HG03575 (cell line): ENCODE measurements at regions not wholly inside any gene's neighbourhood (a gene's known extent, or its start where the extent isn't known, plus 50 kb on each side); places are given as distances from the start of the nearest gene placed in this dataset.
"Not testable (repeated sequence)": the region's sequence is repeated elsewhere in the genome, so short reads cannot be mapped to it uniquely, and the experiment has no call there.

ENCODE experiments used
- ATAC-seq: cut with Tn5 transposase; IDR thresholded peaks from one replicate; pipeline ENCODE4 v1.9.1; 2021; ENCODE audit not compliant: unreplicated experiment, insufficient number of reproducible peaks, low FRiP score; ENCODE audit errors: extremely low read depth

- no peak for ATAC-seq
Observed at GRCh38 chr20:48455651-48456365, 372.0 kb downstream of the PREX1 start.

- ATAC-seq, result no peak
Observed at GRCh38 chr20:48454671-48455490, 372.9 kb downstream of the PREX1 start.

DNA sequence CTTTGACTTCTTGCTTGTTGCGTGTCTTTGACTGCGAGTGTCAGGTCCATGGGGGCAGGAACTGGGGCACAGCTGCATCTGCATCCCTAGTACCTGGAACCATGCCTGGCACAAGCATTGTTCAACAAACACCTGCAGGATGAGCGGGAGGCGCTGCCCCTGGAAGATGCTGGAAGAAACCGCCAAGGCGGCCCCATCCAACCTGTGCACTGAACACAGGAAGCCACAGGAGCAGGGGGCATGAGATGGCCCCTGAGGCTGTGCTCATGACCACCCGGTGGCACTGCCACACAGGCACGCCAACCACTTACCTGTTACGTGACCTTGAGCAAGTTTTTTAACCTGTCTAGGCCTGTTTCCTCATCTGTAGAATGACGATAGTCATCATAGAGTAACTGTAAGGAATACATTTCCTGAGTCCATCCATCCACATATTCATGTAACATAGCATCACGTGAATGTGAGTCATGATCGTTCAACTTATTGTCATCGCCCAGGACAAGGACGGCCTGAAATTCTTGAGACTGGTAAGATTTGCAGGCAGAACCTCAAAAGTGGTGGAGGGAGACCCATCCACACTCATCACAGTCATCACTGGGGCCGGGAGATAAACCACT lies 374.2 kb downstream of the PREX1 start:
- no peak for ATAC-seq

GRCh38 chr20:48451401-48451800 lies 376.4 kb downstream of the PREX1 start:
- no peak for ATAC-seq

GRCh38 chr20:48448666-48449600 lies 378.9 kb downstream of the PREX1 start:
- no peak for ATAC-seq

GRCh38 chr20:48447456-48447855 lies 380.3 kb downstream of the PREX1 start:
- no peak for ATAC-seq

DNA sequence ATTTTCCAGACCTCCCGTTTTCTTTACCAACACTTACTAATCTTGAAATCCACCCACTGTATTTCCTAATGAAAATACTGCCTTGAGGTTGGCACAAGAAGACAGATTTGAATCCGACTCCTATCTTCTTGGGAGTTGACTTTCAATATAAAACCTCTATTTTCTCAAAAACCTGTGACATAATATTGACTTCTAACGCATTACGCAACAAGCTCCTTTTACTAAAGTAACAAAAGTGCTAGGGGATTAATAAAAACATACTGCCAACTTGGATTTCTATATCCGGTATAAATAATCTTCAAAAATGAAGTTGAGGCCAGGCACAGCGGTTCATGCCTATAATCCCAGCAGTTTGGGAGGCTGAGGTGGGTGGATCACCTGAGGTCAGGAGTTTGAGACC lies 382.0 kb downstream of the PREX1 start:
- ATAC-seq, result no peak

DNA sequence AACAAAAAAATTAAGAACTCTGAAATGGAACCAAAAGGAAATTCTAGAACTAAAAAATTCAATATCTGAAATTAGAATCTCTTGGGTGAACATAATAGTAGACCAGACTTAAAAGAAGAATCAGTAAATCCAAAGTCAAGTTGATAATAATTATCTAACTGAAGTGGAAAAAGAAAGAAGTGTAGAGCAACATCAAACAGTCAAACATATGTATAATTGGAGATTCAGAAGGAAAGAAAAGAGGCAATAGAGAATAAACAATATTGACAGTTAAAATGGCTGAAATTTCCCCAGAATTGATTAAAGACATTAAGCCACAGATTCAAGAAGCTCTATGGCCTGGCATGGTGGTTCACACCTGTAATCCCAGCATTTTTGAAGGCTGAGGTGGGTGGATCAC lies 383.6 kb downstream of the PREX1 start:
- no peak for ATAC-seq

GRCh38 chr20:48440916-48441315 lies 386.9 kb downstream of the PREX1 start:
- no peak for ATAC-seq

GRCh38 chr20:48440261-48440660 lies 387.5 kb downstream of the PREX1 start:
- ATAC-seq, result not testable (repeated sequence)

DNA sequence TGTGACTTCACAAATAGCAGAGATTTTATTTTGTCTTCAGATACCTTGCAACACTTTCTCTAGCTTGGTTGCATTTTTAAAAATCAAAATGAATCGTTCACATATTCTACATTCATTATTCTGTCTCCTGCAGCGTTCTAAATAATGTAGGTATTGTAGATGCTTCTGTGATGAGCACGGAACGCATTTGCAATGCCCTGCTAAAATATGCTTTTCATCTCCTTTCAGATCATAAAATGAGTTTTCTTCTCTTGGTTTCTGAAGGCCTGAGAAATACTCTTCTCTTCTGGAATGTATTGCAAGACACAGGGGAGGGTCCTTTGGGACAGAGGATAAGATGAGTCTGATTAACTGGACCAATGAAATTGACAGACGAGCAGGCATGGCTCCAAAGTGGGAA lies 390.7 kb downstream of the PREX1 start:
- no peak for ATAC-seq

DNA sequence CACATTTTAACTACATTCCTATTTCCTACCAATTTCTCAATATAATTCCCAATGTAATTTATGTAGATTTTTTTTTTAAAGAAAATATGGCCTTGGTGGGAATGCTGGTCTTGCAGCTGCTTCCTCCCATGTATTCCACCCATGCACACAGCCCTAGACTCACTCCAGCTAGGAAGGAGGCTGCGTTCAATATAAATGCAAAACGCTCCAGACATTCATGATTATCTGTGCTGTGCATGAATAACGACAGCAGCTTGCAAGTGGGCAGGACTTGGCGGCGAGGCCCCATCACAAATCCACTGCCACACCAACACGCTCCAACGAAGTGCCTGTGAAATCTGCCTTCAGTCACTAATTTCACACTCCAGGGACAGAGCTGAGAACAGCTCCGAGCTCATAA lies 391.2 kb downstream of the PREX1 start:
- not testable (repeated sequence) for ATAC-seq

- ATAC-seq, result no peak
Observed at GRCh38 chr20:48433178-48433577, 394.6 kb downstream of the PREX1 start.

GRCh38 chr20:48432494-48432832 lies 395.3 kb downstream of the PREX1 start:
- no peak for ATAC-seq

DNA sequence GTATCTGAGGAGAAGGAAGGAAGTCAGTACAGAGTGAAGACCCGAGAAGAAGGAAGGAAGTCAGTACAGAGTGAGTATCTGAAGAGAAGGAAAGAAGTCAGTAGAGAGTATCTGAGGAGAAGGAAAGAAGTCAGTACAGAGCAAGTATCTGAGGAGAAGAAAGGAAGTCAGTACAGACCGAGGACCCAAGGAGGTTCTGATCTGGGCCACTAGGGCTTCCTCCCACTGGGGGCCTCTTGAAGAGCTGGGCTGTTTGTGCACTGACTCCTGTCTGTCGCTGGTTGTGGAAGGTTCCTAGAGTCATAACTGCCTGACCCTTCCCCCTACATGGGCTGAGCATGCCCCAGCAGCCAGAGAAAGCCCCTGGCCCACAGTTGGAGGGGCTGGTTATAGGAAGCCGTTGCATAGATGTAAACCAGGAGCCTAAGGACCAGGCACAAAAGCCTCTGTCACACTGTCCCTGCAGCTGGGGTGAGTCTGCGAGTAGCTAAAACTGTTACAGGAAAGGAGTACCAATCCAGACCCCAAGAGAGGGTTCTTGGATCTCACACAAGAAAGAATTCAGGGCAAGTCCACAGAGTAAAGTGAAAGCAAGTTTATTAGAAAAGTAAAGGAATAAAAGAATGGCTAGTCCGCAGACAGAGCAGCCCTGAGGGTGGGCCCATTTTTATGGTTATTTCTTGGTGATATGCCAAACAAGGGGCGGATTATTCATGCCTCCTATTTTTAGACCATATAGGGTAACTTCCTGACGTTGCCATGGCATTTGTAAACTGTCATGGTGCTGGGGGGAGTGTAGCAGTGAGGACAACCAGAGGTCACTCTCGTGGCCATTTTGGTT lies 395.9 kb downstream of the PREX1 start:
- ATAC-seq, result no peak

- ATAC-seq, result no peak
Observed at GRCh38 chr20:48426630-48427029, 401.2 kb downstream of the PREX1 start.

- no peak for ATAC-seq
Observed at GRCh38 chr20:48425817-48426612, 401.8 kb downstream of the PREX1 start.

DNA sequence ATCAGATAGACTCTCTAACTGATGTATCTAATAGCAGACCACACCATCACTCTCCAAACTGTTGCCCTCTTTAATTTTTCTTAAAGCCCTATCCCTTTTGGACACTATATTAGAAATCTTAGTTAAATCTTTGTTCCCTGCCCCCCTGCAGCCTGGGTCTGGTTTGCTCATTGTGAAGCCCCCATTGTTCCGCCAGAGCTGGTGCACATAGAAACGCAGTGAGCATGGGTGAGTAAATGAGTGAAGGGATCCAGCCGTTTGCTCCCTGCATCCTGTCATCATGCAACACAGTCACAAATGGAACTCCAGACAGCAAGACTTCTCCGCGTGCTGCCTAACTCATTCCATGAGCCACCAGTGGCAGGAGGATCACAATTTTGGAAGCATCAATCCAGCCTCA lies 402.5 kb downstream of the PREX1 start:
- no peak for ATAC-seq
